SKM-1 treated with dmso at 0.1 percent for 144 hours (cell line): ENCODE measurements at regions not wholly inside any gene's neighbourhood (a gene's known extent, or its start where the extent isn't known, plus 50 kb on each side); places are given as distances from the start of the nearest gene placed in this dataset.

Experiments
- DNase-seq: peaks from one replicate; lab custom pipeline; 2025; ENCODE audit not compliant: unreplicated experiment; lab: John Stamatoyannopoulos, UW

GRCh38 chr17:73723317-73723716 lies 79.1 kb upstream of the SDK2 start:
- DNase-seq, result no peak

- DNase-seq, result no peak
Measured at GRCh38 chr17:73724341-73724740, 80.1 kb upstream of the SDK2 start.

- DNase-seq, result no peak
Measured at GRCh38 chr17:73724990-73725389, 80.7 kb upstream of the SDK2 start.

- DNase-seq, result no peak
Measured at GRCh38 chr17:73725794-73726515, 81.7 kb upstream of the SDK2 start.

GRCh38 chr17:73727941-73728340 lies 83.7 kb upstream of the SDK2 start:
- DNase-seq, result no peak

GRCh38 chr17:73729101-73729500 lies 84.9 kb upstream of the SDK2 start:
- no peak for DNase-seq

GRCh38 chr17:73731733-73732132 lies 87.5 kb upstream of the SDK2 start:
- peak; percentile 86 for DNase-seq

- DNase-seq, result peak; percentile 23
Measured at GRCh38 chr17:73733517-73733916, 89.3 kb upstream of the SDK2 start.

GRCh38 chr17:73735245-73735644 lies 91.0 kb upstream of the SDK2 start:
- no peak for DNase-seq

GRCh38 chr17:73738751-73739575 lies 94.7 kb upstream of the SDK2 start:
- DNase-seq, result no peak

GRCh38 chr17:73740370-73740769 lies 96.1 kb upstream of the SDK2 start:
- peak; percentile 85 for DNase-seq

GRCh38 chr17:73742948-73743381 lies 98.7 kb upstream of the SDK2 start:
- no peak for DNase-seq

- DNase-seq, result no peak
Measured at GRCh38 chr17:73743518-73744201, 99.4 kb upstream of the SDK2 start.

GRCh38 chr17:73744411-73744810 lies 100.2 kb upstream of the SDK2 start:
- DNase-seq, result no peak

GRCh38 chr17:73746314-73747073 lies 102.2 kb upstream of the SDK2 start:
- no peak for DNase-seq

GRCh38 chr17:73747221-73748002 lies 103.2 kb upstream of the SDK2 start:
- DNase-seq, result no peak

GRCh38 chr17:73748508-73748907 lies 104.3 kb upstream of the SDK2 start:
- DNase-seq, result no peak

GRCh38 chr17:73749337-73749823 lies 105.1 kb upstream of the SDK2 start:
- DNase-seq, result no peak

GRCh38 chr17:73749928-73750605 lies 105.8 kb upstream of the SDK2 start:
- no peak for DNase-seq

- no peak for DNase-seq
Measured at GRCh38 chr17:73750975-73751374, 106.7 kb upstream of the SDK2 start.
